Adrenal gland (tissue), 5 donors: ENCODE measurements at regions not wholly inside any gene's neighbourhood (a gene's known extent, or its start where the extent isn't known, plus 50 kb on each side); places are given as distances from the start of the nearest gene placed in this dataset.

ENCODE experiments used
- CTCF ChIP-seq, 6 experiments: fragments of 450-650 bp in 4 of 6; fragments of 200-600 bp in 2 of 6; sonication (generic) in 1 of 6; IDR thresholded peaks; 1 replicate in 5 of 6; 2 replicates in 1 of 6; pipeline versions ENCODE4 v1.5.1 to v1.8.0; 2016 to 2021; ENCODE audit warnings: antibody characterized with exemption in 6 of 6, mild to moderate bottlenecking in 2 of 6, moderate library complexity in 1 of 6
- POLR2A ChIP-seq, 2 donors: fragments of 450-650 bp; IDR thresholded peaks; one replicate each; pipeline ENCODE4 v1.6.1; 2017; ENCODE audit warnings: antibody characterized with exemption in 2 of 2, mild to moderate bottlenecking in 2 of 2, moderate library complexity in 1 of 2
- donor health status: DM: no; HTN: no; CAD: no.

DNA sequence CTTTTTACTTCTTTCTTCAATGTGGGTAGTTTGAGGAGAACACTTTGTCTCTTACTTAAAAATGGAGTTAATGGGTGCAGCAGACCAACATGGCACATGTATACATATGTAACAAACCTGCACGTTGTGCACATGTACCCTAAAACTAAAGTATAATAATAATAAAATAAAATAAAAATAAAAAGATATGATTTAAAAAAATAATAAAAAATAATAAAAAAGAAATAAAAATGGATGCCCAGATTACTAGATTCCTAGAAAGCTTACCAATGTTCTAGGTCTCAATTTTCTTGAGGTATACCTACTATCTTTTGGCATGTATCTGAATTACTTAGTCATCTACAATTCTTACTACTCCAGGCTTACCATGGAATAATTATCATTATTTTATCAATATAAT, 2001.6 kb upstream of the CDH9 start:
- TF ChIP-seq POLR2A (IDR thresholded peaks at IDR 0.05): no peak
- no peak for TF ChIP-seq CTCF (IDR thresholded peaks at IDR 0.05)
